AG04449 (cell line): ENCODE measurements at regions not wholly inside any gene's neighbourhood (a gene's known extent, or its start where the extent isn't known, plus 50 kb on each side); places are given as distances from the start of the nearest gene placed in this dataset.
"Not testable (repeated sequence)": the region's sequence is repeated elsewhere in the genome, so short reads cannot be mapped to it uniquely, and the experiment has no call there.

Experiments
- CTCF ChIA-PET: fragments of 350-600 bp; formaldehyde crosslinking; extraction: SDS; loops from one replicate; lab custom pipeline; 2021; ENCODE audit warnings: antibody characterized with exemption; lab: Yijun Ruan, JAX
- POLR2A ChIA-PET: fragments of 400-600, 350-600 bp; formaldehyde crosslinking; extraction: SDS; loops from one replicate; lab custom pipeline; 2020; ENCODE audit warnings: antibody characterized with exemption, inconsistent platforms; lab: Yijun Ruan, JAX
- DNase-seq: peaks from one replicate; pipeline ENCODE4 v3.0.0-alpha.2; 2010; ENCODE audit warnings: low read depth, low spot score
- H3K4me3 ChIP-seq: 2 replicates; pipeline ENCODE4 v1.5.1; 2011; ENCODE audit warnings: low read depth, mild to moderate bottlenecking, control low read depth, low read length
- TF ChIP-seq, protein P1 (sequence below): IDR thresholded peaks from one replicate; pipeline ENCODE4 v1.5.1; 2011; ENCODE audit warnings: mild to moderate bottlenecking, moderate library complexity, low read length, control low read depth, inconsistent platforms; ENCODE audit not compliant: insufficient read depth; ENCODE audit errors: missing control alignments

DNA sequence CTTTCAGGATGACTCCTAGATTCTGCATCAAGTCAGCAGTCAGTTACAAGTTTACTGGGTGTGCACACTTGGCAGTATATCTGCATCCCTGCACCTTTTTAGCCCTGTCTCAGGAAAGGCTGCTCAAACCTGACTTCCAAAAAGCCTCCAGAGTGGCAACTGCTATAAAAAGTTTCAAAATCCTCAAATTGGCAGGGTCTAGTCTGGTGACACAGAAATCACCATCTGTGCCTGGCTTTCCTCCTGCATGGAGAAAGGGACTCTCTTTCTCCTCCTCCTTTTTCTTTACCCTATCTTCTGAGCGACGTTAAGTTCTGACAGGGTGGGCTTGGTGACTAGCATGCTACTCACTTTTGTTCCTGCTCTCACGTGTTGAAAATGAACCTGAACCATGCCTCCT lies 679.5 kb downstream of the C12orf50 start:
- ChIA-PET CTCF (no interaction called here), POLR2A (no interaction called here)
- H3K4me3 ChIP-seq, result no peak overlapping the region
- TF ChIP-seq, protein P1, sequence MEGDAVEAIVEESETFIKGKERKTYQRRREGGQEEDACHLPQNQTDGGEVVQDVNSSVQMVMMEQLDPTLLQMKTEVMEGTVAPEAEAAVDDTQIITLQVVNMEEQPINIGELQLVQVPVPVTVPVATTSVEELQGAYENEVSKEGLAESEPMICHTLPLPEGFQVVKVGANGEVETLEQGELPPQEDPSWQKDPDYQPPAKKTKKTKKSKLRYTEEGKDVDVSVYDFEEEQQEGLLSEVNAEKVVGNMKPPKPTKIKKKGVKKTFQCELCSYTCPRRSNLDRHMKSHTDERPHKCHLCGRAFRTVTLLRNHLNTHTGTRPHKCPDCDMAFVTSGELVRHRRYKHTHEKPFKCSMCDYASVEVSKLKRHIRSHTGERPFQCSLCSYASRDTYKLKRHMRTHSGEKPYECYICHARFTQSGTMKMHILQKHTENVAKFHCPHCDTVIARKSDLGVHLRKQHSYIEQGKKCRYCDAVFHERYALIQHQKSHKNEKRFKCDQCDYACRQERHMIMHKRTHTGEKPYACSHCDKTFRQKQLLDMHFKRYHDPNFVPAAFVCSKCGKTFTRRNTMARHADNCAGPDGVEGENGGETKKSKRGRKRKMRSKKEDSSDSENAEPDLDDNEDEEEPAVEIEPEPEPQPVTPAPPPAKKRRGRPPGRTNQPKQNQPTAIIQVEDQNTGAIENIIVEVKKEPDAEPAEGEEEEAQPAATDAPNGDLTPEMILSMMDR, result no peak
- DNase-seq, result no peak

DNA sequence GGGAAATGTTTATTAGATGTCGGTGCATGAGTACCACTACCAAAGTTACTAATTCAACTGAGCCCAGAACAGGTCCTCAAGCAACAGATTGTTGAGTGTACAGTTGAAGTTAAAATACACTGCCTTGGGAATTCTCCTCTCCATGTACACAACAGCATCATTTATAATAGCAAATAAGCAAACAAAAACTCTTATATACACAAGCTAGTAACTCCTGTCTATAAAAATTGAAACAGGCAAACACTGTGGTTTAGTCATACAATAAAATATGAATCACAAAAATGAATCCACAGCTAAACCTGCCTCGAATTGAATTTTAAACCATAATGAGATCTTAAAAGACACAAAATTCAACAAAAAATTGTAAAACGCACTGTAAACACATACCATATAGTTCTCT lies 681.1 kb downstream of the C12orf50 start:
- POLR2A ChIA-PET, result no interaction called here
- no peak for DNase-seq
- no peak overlapping the region for H3K4me3 ChIP-seq
- TF ChIP-seq, protein P1, result no peak
- CTCF ChIA-PET, result no interaction called here

DNA sequence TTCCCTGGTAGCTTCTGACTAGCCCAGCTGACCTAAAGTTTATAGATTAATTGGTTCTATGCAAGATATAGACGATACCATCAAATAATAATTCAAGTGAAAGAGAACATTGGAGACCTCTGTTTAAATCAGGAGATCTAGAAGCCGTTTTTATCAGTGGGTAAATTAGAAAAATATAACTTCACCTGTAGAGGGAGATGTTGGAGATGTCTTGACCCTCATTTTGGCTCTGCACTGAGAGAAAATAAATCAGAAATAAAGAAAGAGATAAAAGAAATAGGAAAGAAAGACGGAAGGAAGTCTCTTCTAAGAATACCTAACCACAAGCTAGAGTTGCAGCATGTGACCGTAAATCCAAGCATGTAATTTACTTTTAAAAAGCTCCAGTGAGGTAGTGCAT lies 684.5 kb downstream of the C12orf50 start:
- ChIA-PET CTCF (interaction anchor here (0.7 to 2.9 kb wide), 7 partner anchors 8 to 504 kb away, joined by 3 to 11 read pairs (median 3); no protein-coding TSS in a partner anchor), POLR2A (no interaction called here)
- TF ChIP-seq, protein P1, result no peak
- H3K4me3 ChIP-seq, result no peak overlapping the region
- no peak for DNase-seq

GRCh38 chr12:87338681-87339080 lies 690.5 kb downstream of the C12orf50 start:
- no peak overlapping the region for H3K4me3 ChIP-seq
- DNase-seq, result no peak
- POLR2A ChIA-PET, result no interaction called here
- TF ChIP-seq, protein P1, result no peak
- CTCF ChIA-PET, result no interaction called here

DNA sequence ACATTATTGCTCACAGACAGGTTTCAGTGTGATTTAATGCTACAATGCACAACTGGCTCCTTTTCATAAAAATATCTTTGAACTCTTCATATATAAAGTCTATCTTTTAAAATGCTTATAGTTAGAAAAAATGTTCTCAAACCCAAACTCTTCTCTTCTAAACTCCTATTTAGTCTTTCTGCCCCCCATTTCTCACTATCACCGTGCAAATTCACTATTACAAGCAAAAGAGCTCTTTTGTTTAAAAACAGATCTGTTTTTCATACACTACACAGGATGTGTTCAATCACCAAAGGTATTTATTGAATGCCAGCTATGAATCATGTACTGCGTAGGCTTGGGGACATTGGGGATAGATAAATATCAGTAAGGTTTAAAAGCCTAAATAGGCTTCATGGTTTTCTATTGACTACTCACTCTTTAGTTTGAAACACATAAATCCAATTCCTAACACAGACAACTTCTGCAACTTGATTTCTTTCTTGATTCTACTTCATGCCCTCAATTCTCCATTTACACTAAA lies 692.3 kb downstream of the C12orf50 start:
- POLR2A ChIA-PET, result no interaction called here
- no peak for DNase-seq
- CTCF ChIA-PET, result no interaction called here
- TF ChIP-seq, protein P1, result no peak
- no peak overlapping the region for H3K4me3 ChIP-seq

DNA sequence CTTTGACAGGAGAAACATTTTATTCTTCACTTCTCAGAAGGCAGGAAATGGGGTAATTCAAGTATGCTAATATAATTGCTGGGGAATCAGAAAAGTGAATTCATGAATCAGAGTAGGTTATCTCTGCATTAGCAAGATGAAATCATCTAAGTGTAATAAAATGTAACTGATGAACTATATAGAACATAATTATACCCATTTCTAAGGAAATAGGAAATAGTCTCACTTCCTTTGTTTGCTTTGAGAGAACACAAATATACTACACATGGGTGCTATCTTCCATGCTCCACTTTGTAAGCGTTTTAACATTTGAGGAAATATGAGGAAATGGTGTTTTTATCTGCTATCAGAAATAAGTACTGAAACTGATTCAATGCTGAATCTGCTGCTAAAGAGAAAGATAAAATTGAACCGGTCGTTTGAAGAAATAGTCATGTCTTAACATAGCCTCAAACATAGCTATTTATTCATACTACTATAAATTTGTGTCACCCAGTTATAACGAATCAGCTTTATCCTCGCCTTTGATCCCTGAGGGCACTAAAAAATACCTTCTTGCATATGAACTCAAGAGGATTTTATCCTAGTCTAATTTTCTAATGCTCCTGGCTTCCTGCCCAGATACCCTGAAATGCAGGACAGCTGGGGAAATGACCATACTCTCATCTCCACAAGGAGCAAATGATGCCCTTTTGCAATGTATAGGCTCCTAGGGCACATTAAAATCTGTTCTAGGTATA lies 696.0 kb downstream of the C12orf50 start:
- TF ChIP-seq, protein P1, result no peak
- CTCF ChIA-PET, result no interaction called here
- no peak overlapping the region for H3K4me3 ChIP-seq
- POLR2A ChIA-PET, result no interaction called here
- no peak for DNase-seq

GRCh38 chr12:87330071-87330555 lies 699.1 kb downstream of the C12orf50 start:
- CTCF ChIA-PET, POLR2A ChIA-PET, DNase-seq, H3K4me3 ChIP-seq: not testable (repeated sequence)
